Smooth muscle cell of the brain vasculature (primary cell): ENCODE measurements at regions not wholly inside any gene's neighbourhood (a gene's known extent, or its start where the extent isn't known, plus 50 kb on each side); places are given as distances from the start of the nearest gene placed in this dataset.

Experiments used
- DNase-seq: peaks from one replicate; pipeline ENCODE4 v3.0.0-alpha.2; 2012; ENCODE audit warnings: low read depth, low spot score

- DNase-seq = no peak
Measured at GRCh38 chrX:98568795-98569194, 1685.1 kb downstream of the RPA4 start.

DNA sequence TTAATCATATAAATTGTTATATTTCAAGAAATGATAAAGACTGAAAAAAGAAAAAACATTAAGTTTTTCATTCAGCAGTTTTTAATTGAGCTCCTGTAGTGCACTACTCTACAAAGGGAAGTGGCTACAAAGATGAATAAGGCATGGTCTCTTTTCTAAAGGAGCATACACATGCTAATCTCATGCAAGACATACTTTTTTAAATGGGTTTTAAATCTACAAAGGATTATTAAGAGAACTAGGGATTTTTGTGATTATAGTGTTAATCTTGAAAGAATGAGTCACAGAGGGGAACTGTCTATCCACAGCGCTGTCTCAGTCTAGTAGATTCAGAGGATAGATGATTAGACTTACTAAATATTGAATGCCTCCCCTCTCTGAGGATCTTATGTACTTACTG, 1722.2 kb downstream of the RPA4 start:
- no peak for DNase-seq

DNA sequence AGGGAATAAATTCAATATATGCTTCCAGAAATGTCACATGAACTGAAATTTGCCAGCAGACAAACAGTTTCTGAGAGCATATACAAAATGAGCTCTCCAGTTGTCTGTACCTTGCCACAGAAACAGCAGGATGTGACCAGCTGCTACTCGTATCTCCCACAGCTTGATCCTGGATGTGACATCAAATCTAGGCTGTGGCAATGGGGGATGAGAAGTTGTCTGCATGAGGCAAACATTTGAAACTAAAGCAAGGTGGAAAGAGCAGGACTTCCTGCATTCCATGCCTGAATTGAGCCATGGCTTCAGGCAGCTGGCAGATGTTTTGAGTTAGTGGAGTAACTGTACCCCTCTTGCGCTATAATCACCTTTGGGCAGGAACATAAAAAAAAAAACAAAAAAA, 1724.0 kb downstream of the RPA4 start:
- no peak for DNase-seq

DNA sequence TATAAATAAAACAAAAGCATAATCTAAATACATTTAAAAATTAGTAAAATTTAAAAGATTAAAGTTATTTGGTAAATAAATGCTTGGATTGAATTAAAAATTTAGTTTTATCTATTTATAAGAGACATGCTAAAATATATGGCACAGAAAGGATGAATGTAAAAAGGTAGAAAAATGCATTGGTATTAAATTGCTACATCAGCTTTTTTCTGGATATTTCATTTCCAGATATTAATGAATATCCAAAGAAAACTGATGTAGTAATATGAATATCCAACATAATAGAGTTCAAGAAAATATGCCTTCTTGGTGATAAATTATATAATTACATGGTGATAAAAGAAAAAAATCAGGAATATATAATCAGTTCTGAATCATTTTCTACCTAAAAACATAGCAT, 1743.9 kb downstream of the RPA4 start:
- no peak for DNase-seq

DNA sequence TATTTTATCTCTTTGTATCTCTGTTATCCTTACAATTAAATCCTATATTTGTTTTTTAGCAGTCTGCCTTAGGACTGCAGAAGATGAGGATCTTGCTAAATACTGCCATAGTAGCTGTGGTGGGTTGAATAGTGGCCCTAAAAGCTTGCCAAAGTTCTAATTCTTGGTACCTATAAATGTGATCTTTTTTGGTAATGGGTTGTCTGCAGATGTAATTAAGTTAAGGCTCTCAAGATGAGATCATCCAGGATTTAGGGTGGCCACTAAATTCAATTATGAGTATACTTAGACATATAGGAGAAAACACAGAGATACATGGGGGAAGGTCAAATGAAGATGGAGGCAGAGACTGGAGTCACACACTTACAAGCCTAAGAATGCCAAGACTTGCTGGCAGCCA, 1753.7 kb downstream of the RPA4 start:
- no peak for DNase-seq

DNA sequence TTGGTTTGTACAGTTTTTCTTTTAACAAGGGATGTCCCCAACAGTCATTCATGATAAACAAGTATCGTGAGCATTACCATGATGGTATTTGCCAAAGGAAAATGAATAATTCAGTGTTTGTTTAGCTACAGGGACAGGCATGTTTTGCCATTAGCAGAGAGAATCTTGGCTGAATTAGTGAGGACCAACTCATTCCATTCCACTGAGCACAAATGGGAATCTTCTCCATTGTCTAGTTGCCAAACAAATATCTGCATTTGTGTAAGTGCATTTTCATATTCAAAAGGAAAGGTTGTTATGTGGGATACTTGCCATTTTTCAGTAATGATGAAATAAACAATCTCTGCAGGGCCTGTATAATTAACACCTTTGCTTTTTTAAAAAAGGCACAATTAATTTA, 1762.6 kb downstream of the RPA4 start:
- no peak for DNase-seq

GRCh38 chrX:98654565-98654964, 1755.5 kb downstream of the PCDH19 start:
- no peak for DNase-seq
